BLaER1 (cell line): ENCODE measurements at regions not wholly inside any gene's neighbourhood (a gene's known extent, or its start where the extent isn't known, plus 50 kb on each side); places are given as distances from the start of the nearest gene placed in this dataset.

Experiments used
- H3K27ac ChIP-seq: shearing (Covaris generic); formaldehyde crosslinking; 2 replicates; pipeline ENCODE4 v1.8.1; 2022
- H3K27me3 ChIP-seq: shearing (Covaris generic); formaldehyde crosslinking; 2 replicates; pipeline ENCODE4 v1.8.1; 2022
- H3K36me3 ChIP-seq: shearing (Covaris generic); formaldehyde crosslinking; 2 replicates; pipeline ENCODE4 v1.8.1; 2022
- H3K4me1 ChIP-seq: shearing (Covaris generic); formaldehyde crosslinking; 2 replicates; pipeline ENCODE4 v1.8.1; 2022
- H3K4me2 ChIP-seq: shearing (Covaris generic); formaldehyde crosslinking; 2 replicates; pipeline ENCODE4 v1.8.1; 2022
- H3K4me3 ChIP-seq: shearing (Covaris generic); formaldehyde crosslinking; 2 replicates; pipeline ENCODE4 v1.8.1; 2022
- H3K9ac ChIP-seq: shearing (Covaris generic); formaldehyde crosslinking; 2 replicates; pipeline ENCODE4 v1.8.1; 2022
- H3K9me3 ChIP-seq: shearing (Covaris generic); formaldehyde crosslinking; 2 replicates; pipeline ENCODE4 v1.8.1; 2022
- H4K20me1 ChIP-seq: shearing (Covaris generic); formaldehyde crosslinking; 2 replicates; pipeline ENCODE4 v1.8.1; 2022
- Cebpa-rat ChIP-seq: shearing (Covaris generic); IDR thresholded peaks from 2 replicates; pipeline ENCODE4 v1.8.1; 2022

- Histone ChIP-seq H3K4me2 (no peak overlapping the region), H3K27ac (no peak overlapping the region), H3K9me3 (no peaks in the 10 kb centered on the region), H4K20me1 (no peaks in the 10 kb centered on the region), H3K4me3 (no peak overlapping the region), H3K36me3 (no peaks in the 10 kb centered on the region), H3K4me1 (no peaks in the 10 kb centered on the region), H3K27me3 (no peaks in the 10 kb centered on the region), H3K9ac (no peak overlapping the region)
- no peak for TF ChIP-seq Cebpa-rat
Observed at GRCh38 chr20:7516621-7517111, 423.6 kb downstream of the HAO1 start.

DNA sequence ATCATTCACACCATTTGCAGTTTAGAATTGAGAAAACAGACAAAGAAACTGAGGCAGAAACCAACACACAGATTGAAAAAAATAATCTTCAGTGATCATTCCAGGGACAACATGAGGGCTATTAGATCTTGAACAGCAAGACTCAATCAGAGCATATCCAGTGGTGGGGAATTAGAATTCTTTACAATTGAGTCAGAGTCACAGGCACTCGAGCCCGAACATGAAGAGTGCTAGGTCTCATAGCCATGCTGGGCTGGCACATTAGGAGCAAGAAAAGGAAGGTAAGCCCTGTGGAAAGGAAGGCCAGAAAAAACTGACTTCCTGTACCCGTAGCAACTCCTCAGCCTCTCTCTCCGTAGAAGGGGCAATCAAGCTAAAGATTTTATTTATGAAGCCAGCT is 419.9 kb downstream of the HAO1 start:
- no peak overlapping the region for H3K27ac ChIP-seq
- H3K4me1 ChIP-seq: no peaks in the 10 kb centered on the region
- H3K27me3 ChIP-seq: no peaks in the 10 kb centered on the region
- no peaks in the 10 kb centered on the region for H3K9me3 ChIP-seq
- H3K9ac ChIP-seq: no peak overlapping the region
- no peak for TF ChIP-seq Cebpa-rat
- H4K20me1 ChIP-seq: no peaks in the 10 kb centered on the region
- H3K4me2 ChIP-seq: no peak overlapping the region
- no peaks in the 10 kb centered on the region for H3K36me3 ChIP-seq
- no peak overlapping the region for H3K4me3 ChIP-seq

GRCh38 chr20:7523288-7523687 is 417.0 kb downstream of the HAO1 start:
- Histone ChIP-seq H3K9me3 (no peaks in the 10 kb centered on the region), H3K27ac (no peak overlapping the region), H3K4me3 (no peak overlapping the region), H3K4me2 (no peak overlapping the region), H3K4me1 (no peaks in the 10 kb centered on the region), H3K27me3 (no peaks in the 10 kb centered on the region), H4K20me1 (no peaks in the 10 kb centered on the region), H3K36me3 (no peaks in the 10 kb centered on the region), H3K9ac (no peak overlapping the region)
- TF ChIP-seq Cebpa-rat: no peak

- H3K4me3 ChIP-seq: no peak overlapping the region
- no peaks in the 10 kb centered on the region for H3K27me3 ChIP-seq
- H3K4me1 ChIP-seq: no peaks in the 10 kb centered on the region
- no peak overlapping the region for H3K4me2 ChIP-seq
- TF ChIP-seq Cebpa-rat: no peak
- H3K27ac ChIP-seq: no peak overlapping the region
- no peaks in the 10 kb centered on the region for H3K9me3 ChIP-seq
- no peaks in the 10 kb centered on the region for H3K36me3 ChIP-seq
- no peak overlapping the region for H3K9ac ChIP-seq
- no peaks in the 10 kb centered on the region for H4K20me1 ChIP-seq
Observed at GRCh38 chr20:7540018-7540417, 400.2 kb downstream of the HAO1 start.

DNA sequence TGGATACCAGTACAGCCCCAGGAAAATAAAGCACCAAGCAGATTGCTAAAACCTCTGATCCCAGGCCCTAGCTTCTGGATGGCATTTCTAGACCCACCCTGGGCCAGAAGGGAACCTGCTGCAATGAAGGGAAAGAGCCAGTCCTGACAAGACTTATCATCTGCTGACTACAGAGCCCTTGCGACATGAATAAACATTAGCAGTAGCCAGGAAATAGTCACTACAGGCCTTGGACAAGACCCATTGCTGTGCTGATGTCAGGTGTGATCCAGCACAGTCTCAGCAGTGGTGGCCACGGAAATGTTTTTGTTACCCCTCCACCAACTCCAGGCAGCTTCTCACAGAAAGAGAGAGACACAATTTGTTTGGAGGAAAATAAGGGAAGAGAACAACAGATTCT is 399.3 kb downstream of the HAO1 start:
- no peak overlapping the region for H3K4me2 ChIP-seq
- no peaks in the 10 kb centered on the region for H3K4me1 ChIP-seq
- H3K27ac ChIP-seq: no peak overlapping the region
- no peaks in the 10 kb centered on the region for H4K20me1 ChIP-seq
- no peak overlapping the region for H3K9ac ChIP-seq
- H3K9me3 ChIP-seq: no peaks in the 10 kb centered on the region
- TF ChIP-seq Cebpa-rat: no peak
- H3K27me3 ChIP-seq: no peaks in the 10 kb centered on the region
- H3K36me3 ChIP-seq: no peaks in the 10 kb centered on the region
- H3K4me3 ChIP-seq: no peak overlapping the region

DNA sequence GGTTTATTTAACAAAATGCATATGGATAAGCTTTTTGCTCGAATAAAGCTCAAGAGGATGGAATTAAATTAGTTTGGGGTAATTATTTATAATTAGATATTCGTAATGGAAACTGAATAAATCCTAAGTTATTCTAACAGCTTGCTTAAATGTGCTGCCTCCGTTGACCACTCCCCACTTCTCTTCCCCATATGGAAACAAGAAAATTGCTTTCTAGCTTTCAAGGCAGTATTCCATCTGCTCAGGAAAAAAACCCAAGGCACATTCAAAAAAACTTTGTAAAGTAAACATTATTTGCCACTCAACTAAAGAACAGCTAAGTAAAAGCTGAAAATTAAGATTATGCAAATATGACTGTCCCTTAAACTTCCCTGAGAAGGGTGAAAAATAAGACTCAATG is 369.2 kb downstream of the HAO1 start:
- H3K4me3 ChIP-seq: no peak overlapping the region
- no peaks in the 10 kb centered on the region for H4K20me1 ChIP-seq
- H3K4me1 ChIP-seq: peaks cover 9% of the 10 kb centered on the region
- no peak overlapping the region for H3K9ac ChIP-seq
- no peak for TF ChIP-seq Cebpa-rat
- no peaks in the 10 kb centered on the region for H3K27me3 ChIP-seq
- H3K36me3 ChIP-seq: no peaks in the 10 kb centered on the region
- no peaks in the 10 kb centered on the region for H3K9me3 ChIP-seq
- no peak overlapping the region for H3K27ac ChIP-seq
- no peak overlapping the region for H3K4me2 ChIP-seq

DNA sequence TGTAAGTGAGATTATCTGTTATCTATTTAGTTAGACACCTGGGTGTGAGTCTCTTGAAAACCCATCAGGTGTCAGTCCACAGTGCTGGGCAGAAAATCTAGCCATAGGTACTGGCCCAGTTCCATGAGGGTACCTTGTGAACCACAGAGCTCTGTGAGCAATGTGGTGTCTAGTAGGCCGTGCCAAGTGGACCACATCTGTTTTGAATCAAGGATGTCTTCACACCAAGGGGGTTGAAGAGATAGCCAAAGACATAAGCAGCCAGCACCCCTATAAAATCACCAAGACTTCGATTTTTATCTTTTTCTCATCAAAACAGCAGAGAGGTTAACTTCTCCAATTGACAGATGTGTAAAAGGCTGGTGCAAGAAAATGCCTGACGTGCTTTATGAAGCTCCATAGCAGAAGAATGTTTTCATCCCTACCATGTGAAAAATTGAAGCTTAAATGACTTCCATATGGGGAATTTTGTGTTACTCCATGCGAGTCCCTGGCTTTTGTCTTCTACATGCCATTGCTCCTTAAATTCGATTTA is 368.7 kb downstream of the HAO1 start:
- no peak for TF ChIP-seq Cebpa-rat
- no peaks in the 10 kb centered on the region for H3K27me3 ChIP-seq
- H3K27ac ChIP-seq: no peak overlapping the region
- no peak overlapping the region for H3K9ac ChIP-seq
- no peaks in the 10 kb centered on the region for H3K36me3 ChIP-seq
- no peak overlapping the region for H3K4me3 ChIP-seq
- H3K9me3 ChIP-seq: no peaks in the 10 kb centered on the region
- H3K4me2 ChIP-seq: no peak overlapping the region
- no peaks in the 10 kb centered on the region for H4K20me1 ChIP-seq
- peaks cover 9% of the 10 kb centered on the region for H3K4me1 ChIP-seq

GRCh38 chr20:7579888-7580287 is 360.4 kb downstream of the HAO1 start:
- Histone ChIP-seq H4K20me1 (no peaks in the 10 kb centered on the region), H3K9ac (no peak overlapping the region), H3K27ac (no peak overlapping the region), H3K4me2 (no peak overlapping the region), H3K9me3 (no peaks in the 10 kb centered on the region), H3K4me1 (no peaks in the 10 kb centered on the region), H3K4me3 (no peak overlapping the region), H3K27me3 (no peaks in the 10 kb centered on the region), H3K36me3 (no peaks in the 10 kb centered on the region)
- TF ChIP-seq Cebpa-rat: no peak

DNA sequence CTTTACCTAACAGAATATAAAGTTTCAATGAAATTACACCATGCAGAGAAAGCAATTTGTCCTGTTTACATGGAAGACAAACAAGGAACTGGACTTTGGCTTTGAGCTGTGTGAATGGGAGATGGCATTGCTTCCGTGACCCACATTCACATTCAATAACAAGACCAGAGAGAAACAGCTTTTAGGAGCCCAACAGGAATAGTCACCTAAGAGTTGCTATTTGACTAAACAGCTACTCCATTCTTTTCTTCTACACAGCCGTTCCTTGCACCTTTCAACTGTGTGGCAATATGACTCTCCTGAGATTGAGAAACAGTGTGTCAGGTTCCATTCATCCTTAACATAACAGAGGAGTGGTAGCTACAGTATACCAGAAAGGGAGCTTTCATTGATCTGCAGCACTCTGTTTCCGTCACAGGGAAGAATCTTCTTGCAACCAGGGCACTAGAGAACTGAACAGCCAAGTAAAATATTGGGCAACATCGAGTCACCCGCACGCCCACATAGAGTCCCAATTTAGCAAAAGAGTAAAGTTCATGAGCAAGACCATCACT is 355.1 kb downstream of the HAO1 start:
- H3K27ac ChIP-seq: no peak overlapping the region
- no peak overlapping the region for H3K9ac ChIP-seq
- H3K9me3 ChIP-seq: no peaks in the 10 kb centered on the region
- no peaks in the 10 kb centered on the region for H4K20me1 ChIP-seq
- no peak overlapping the region for H3K4me3 ChIP-seq
- H3K4me1 ChIP-seq: no peaks in the 10 kb centered on the region
- TF ChIP-seq Cebpa-rat: no peak
- no peak overlapping the region for H3K4me2 ChIP-seq
- H3K36me3 ChIP-seq: no peaks in the 10 kb centered on the region
- H3K27me3 ChIP-seq: no peaks in the 10 kb centered on the region

DNA sequence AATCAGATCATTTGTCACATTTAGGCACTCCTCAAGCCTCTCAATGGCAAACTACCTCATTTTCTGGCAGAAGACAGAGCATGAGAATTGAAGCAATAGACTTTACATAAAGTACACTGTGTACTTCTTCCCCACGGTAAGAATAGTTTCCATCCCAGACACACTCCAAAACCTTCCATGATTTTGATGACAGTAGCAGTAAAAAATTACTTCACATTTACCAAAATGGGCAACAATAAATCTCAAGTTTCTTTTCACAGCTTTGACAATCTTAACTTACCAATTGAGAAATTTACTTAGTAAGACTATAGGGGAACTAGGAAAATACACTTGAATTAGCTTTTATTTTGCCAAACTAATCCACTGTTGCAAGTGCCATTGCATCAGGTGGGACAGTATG is 353.8 kb downstream of the HAO1 start:
- no peaks in the 10 kb centered on the region; the same call in 1 of the 2 replicates for H3K9me3 ChIP-seq
- H3K36me3 ChIP-seq: no peaks in the 10 kb centered on the region
- no peak overlapping the region for H3K4me3 ChIP-seq
- no peaks in the 10 kb centered on the region for H4K20me1 ChIP-seq
- no peaks in the 10 kb centered on the region for H3K27me3 ChIP-seq
- H3K9ac ChIP-seq: no peak overlapping the region
- no peak overlapping the region for H3K27ac ChIP-seq
- H3K4me2 ChIP-seq: no peak overlapping the region
- no peaks in the 10 kb centered on the region for H3K4me1 ChIP-seq
- TF ChIP-seq Cebpa-rat: no peak

GRCh38 chr20:7589164-7589563 is 351.1 kb downstream of the HAO1 start:
- Histone ChIP-seq H3K27me3 (no peaks in the 10 kb centered on the region), H3K36me3 (no peaks in the 10 kb centered on the region), H3K4me3 (no peak overlapping the region), H3K4me1 (no peaks in the 10 kb centered on the region), H3K27ac (no peak overlapping the region), H4K20me1 (no peaks in the 10 kb centered on the region), H3K9ac (no peak overlapping the region), H3K9me3 (peaks cover 10% of the 10 kb centered on the region), H3K4me2 (no peak overlapping the region)
- TF ChIP-seq Cebpa-rat: no peak
